ENCODE measurements at regions not wholly inside any gene's neighbourhood (a gene's known extent, or its start where the extent isn't known, plus 50 kb on each side); places are given as distances from the start of the nearest gene placed in this dataset.
"Not testable (repeated sequence)": the region's sequence is repeated elsewhere in the genome, so short reads cannot be mapped to it uniquely, and the experiment has no call there.

GRCh38 chr4:4030509-4030908 is 196.2 kb downstream of the OTOP1 start:
- TF ChIP-seq CTCF (IDR thresholded peaks at IDR 0.05; ENCODE audit: low read length); EZH2 (optimal IDR thresholded peaks at IDR 0.05; ENCODE audit: low read depth, low read length); EZH2phosphoT487 (IDR thresholded peaks at IDR 0.05; ENCODE audit: low read length): not testable (repeated sequence)
